HG03354 (cell line): ENCODE measurements at regions not wholly inside any gene's neighbourhood (a gene's known extent, or its start where the extent isn't known, plus 50 kb on each side); places are given as distances from the start of the nearest gene placed in this dataset.

Experiments used
- ATAC-seq: cut with Tn5 transposase; IDR thresholded peaks from one replicate; pipeline ENCODE4 v1.9.1; 2021; ENCODE audit warnings: mild to moderate bottlenecking; ENCODE audit not compliant: unreplicated experiment, poor library complexity, severe bottlenecking

GRCh38 chrX:39196192-39197102, 395.2 kb downstream of the MID1IP1 start:
- peak; percentile 95 for ATAC-seq

GRCh38 chrX:39199429-39199828, 398.2 kb downstream of the MID1IP1 start:
- ATAC-seq = no peak

- ATAC-seq = no peak
These were observed 400.2 kb downstream of the MID1IP1 start for GRCh38 chrX:39201305-39201990.

- no peak for ATAC-seq
These were observed 401.4 kb downstream of the MID1IP1 start for GRCh38 chrX:39202641-39203040.

GRCh38 chrX:39203427-39203826, 402.2 kb downstream of the MID1IP1 start:
- ATAC-seq = no peak

GRCh38 chrX:39204353-39204752, 403.1 kb downstream of the MID1IP1 start:
- ATAC-seq = peak; percentile 46

- peak; percentile 68 for ATAC-seq
These were observed 403.7 kb downstream of the MID1IP1 start for GRCh38 chrX:39204945-39205344.

GRCh38 chrX:39205467-39205866, 404.2 kb downstream of the MID1IP1 start:
- no peak for ATAC-seq

GRCh38 chrX:39206399-39207145, 405.3 kb downstream of the MID1IP1 start:
- no peak for ATAC-seq

GRCh38 chrX:39211501-39211900, 410.2 kb downstream of the MID1IP1 start:
- no peak for ATAC-seq

GRCh38 chrX:39212456-39212855, 411.2 kb downstream of the MID1IP1 start:
- no peak for ATAC-seq

- no peak for ATAC-seq
These were observed 413.3 kb downstream of the MID1IP1 start for GRCh38 chrX:39214387-39215126.

GRCh38 chrX:39220952-39221351, 419.7 kb downstream of the MID1IP1 start:
- ATAC-seq = no peak

GRCh38 chrX:39222346-39223113, 421.3 kb downstream of the MID1IP1 start:
- ATAC-seq = no peak

- no peak for ATAC-seq
These were observed 425.0 kb downstream of the MID1IP1 start for GRCh38 chrX:39226251-39226650.

GRCh38 chrX:39227371-39227770, 426.1 kb downstream of the MID1IP1 start:
- no peak for ATAC-seq

- ATAC-seq = no peak
These were observed 436.7 kb downstream of the MID1IP1 start for GRCh38 chrX:39238006-39238405.

GRCh38 chrX:39242187-39242586, 440.9 kb downstream of the MID1IP1 start:
- no peak for ATAC-seq

- ATAC-seq = no peak
These were observed 442.9 kb downstream of the MID1IP1 start for GRCh38 chrX:39244147-39244546.
